HG03457 (cell line): ENCODE measurements at regions not wholly inside any gene's neighbourhood (a gene's known extent, or its start where the extent isn't known, plus 50 kb on each side); places are given as distances from the start of the nearest gene placed in this dataset.
"Not testable (repeated sequence)": the region's sequence is repeated elsewhere in the genome, so short reads cannot be mapped to it uniquely, and the experiment has no call there.

Experiments used
- ATAC-seq: cut with Tn5 transposase; IDR thresholded peaks from one replicate; pipeline ENCODE4 v1.9.1; 2021; ENCODE audit warnings: moderate number of reproducible peaks; ENCODE audit not compliant: unreplicated experiment

DNA sequence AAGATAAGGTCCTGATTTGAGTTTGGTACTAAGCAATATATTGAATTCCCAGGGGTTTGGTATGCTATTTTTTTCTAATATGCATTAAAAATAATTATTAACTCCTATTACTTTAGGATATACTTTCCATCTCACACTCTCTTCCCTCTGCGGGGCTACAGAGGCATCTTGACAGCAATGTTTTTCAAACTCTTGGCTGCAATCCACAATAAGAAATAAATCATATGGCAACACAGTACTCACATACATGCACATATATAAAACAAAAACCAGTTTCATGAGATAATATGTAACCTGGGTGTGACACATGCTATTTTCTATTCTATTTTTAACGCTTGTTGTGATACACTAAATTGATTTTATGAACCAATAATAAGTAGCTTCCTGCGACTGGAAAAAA is 189.5 kb downstream of the UNC5CL start:
- no peak for ATAC-seq

DNA sequence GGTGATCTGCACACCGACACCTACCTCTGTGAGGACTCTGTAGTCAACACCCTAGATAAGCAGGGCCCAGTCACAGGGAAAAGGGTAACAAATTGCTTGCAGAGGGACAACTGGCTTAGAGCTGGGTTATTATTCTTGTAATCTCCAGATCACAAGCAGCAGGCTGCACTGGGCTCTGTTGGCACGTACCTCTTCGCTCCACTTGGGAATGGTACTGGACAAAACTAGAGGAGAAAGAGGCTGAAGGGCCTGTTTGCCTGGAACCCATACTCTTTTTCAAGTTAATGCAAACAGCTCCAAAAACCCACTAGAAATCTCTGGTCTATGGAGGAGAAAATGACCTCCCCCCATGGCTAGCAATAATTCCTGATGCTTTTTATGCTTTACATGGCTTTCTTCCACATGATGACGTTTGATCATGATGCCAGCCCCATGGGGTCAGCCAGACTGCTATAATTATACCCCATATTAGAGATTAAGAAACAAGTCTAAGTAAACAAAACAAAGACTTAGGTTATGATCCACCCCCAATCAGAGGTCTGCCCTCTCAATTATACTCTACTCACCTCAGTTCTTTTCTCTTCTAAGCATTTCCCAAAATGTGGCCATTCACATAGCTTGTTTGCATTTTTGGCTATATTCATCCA is 190.0 kb downstream of the UNC5CL start:
- ATAC-seq, result no peak

DNA sequence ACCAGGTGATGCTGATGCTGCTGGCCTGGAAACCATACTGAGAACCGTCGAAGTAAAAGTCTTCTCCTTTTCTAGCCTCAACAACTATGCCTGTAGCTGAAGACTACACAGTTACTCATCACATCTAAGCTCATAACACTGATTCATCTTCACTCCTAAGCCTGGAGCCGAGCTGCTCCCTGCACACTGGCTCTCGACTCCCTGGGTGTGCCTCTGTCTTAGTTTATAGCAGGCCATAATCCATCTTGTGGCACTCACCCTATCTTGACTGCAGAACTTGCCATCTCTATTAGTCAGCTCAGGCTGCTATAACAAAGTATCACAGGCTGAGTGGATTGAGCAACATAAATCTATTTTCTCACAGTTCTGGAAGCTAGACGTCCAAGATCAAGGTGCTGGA is 191.0 kb downstream of the UNC5CL start:
- no peak for ATAC-seq

DNA sequence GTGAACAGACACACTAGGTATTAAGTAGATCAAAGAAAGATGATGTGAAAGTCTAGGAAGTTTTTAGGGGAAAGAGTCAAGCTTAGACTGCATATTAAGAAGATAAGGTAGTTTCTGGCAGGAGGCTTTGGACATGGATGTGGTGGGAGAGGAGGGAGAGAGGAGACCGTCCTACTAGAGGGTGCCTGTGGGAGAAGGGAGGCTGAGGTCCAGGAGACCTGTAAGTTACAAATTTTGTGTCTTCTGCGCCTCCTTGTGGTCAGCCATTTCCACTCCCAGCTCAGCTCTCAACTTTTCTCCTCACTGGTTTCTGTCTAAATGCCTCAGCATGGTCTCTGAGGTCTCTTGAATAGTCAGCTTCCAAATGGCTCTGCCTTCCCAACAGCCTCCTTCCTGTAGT is 193.5 kb downstream of the UNC5CL start:
- no peak for ATAC-seq

DNA sequence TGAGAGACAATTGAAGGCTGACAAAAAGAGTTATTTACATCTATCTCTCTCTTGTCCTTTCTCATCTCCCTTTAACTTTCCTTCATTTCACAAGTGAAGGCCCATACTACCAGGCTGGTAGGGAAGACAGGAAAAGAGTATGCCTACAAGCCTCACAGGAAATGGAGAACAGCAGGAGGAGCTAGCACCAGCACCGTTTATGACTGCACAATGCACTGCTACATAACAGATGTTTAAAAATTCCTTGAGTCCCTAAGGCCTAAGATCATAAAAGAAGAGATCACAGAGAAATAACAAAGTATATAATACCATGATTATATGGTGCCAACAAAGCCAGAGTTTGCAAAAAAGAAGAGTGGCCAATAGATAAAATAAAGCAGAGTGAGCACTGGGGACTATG is 194.8 kb downstream of the UNC5CL start:
- no peak for ATAC-seq

DNA sequence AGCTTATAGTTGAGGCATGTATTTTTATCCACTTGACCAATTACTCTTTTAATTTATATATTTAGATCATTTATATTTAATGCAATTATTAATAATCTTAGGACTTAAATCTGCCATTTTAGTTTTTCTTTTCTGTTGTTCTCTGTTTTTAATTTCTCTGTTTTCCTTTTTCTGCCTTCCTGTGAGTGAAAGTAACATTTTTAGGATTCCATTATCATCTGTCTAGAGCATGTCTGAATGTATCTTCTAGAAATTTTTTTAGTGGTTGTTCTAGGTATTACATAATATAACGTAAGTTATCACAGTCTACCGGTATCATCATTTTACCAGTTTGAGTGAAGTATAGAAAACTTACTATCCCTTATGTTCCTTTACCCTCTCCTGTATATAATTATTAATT is 197.3 kb downstream of the UNC5CL start:
- no peak for ATAC-seq

DNA sequence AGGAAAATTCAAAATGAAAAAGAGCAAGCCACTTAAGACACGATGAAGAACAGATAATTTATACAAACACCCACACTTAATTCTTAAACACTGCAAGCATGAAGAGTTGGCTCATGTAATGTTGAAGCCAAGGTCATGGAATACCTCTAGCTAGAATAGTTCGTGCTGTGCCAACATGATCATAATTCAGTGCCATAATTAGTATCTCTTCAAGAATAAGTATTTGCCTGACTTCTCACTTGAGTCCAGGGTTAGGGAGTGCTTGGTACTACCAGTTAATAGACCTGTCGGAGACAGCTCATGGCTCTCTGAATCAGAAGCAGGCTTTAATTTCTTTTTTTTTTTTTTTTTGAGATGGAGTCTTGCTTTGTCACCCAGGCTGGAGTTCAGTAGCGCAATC is 206.3 kb downstream of the UNC5CL start:
- no peak for ATAC-seq

DNA sequence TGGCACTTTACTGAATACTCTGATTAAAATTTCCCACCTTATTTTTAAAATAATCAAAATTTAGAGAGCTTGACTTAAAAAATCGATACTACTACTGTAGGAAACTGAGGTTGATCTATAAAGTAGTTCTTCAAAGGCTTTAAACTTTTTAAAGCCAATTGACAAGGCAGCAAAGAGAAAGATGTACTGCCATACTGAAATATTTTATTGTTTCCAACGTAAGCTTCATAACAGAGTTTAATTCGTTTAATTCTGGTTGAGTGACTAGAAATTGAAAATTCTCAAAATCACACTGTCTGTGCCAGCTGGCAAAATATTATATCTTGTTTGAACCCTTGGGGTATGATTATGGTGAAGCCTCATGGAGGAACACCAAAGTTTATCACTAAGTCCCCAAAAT is 207.6 kb downstream of the UNC5CL start:
- no peak for ATAC-seq

DNA sequence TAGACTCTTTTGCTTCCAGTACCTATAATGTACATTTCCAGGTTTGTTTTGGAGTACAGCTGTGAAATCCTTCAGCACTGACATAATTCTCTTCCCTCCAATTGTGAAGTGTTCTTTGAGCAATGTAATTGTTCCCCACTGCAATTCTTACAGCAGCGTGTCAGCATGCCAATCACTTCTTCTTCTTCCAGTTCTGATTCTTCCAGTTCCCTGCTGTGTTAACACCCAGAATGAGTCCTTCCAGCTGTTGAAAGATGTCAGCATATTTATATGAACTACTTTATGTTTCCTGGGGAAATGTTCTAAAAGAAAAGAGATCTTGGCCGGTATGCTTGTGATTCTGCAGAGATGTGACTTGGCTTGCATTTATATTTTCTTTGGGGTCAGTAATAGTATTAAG is 213.9 kb downstream of the UNC5CL start:
- no peak for ATAC-seq

DNA sequence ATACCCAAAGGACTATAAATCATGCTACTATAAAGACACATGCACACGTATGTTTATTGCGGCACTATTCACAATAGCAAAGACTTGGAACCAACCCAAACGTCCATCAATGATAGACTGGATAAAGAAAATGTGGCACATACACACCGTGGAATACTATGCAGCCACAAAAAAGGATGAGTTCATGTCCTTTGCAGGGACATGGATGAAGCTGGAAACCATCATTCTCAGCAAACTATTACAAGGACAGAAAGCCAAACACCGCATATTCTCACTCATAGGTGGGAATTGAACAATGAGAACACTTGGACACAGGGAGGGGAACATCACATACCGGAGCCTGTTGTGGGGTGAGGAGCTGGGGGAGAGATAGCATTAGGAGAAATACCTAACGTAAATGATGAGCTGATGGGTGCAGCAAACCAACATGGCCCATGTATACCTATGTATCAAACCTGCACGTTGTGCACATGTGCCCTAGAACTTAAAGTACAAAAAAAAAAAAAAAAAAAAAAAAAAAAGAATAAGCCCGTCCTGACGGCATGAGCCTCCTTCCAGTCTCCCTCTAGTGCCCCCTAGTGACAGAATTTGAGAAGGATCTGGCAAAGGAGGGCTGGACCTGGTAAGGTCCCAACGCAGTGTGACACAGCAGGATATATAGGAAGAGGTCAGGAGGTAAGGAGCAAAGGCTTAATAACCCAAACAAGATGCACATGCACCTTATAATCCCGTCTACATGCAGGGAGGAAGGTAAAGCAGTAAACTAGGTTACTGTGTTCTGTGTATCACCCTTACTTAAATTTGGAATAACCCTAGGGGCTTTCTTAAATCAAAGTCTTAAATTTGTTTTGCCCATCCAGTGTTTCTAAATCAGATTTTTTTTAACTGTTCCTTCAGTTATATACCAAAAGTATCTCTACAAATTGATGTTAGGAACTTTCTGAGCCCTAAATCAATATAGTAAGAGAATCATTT is 214.8 kb downstream of the UNC5CL start:
- not testable (repeated sequence) for ATAC-seq

DNA sequence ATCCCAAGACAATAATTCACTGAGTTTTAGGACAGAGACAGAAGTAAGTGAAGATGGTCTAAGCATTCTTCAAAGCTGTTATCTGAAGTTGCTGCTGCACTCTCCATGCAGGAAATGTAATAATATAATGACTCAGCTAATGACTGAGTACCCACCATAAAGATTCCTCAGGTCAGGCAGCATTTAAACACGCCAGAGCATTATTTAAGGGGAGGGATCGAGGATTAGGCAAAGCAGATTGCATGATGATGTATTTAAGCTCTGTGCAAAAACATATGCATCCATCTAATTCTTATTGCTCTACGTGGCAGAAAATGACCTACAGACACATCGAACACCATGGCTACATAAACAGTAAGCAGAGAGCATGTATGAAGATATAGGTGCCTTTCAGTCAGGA is 216.4 kb downstream of the UNC5CL start:
- no peak for ATAC-seq

DNA sequence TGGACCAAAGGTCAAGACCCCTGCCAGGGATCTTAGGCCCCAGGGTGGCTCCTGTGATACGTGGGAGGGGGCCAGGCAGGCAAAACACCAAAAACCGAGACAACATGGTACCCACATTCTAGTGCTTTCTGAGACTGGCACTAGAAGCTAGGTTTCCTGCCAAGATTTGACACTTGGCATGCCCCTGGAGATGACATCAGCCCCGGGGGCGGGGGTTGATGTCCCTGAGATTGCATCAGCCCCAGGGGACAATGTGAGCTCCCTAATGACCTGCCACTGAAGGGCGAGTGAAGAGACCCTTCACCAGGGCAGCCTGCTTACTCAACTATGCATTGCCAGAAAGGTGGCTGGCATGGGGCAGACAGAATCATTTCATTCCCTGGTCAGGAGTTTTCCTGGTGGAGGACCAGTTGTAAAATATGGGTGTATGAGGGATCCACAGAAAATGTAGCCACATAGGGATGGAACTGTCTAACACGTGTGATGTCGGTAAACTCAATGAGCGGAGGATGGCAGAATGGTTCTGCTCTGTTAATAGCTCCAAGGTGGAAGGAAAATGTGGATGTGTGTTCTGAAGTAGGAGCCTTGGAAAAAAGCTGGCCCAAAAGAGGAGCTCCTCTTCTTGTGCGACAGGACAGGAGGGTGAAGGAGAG is 219.7 kb downstream of the UNC5CL start:
- no peak for ATAC-seq

DNA sequence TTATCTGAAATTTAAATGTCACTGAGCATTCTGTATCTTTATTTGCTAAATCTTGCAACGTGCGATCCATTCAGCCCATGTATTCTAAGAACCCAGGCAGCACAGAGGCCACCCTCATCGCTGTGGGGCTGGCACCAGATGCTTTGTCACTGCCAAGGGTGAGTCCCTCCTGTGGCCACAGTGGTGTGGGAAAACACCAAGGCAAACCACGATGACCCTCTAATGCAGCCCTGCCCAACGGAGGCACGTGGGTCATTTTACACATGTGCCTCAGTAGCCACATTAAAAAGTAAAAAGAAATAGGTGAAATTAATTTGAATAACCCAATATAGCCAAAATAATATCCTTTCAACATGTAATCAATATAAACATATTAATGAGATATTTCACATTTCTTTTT is 221.7 kb downstream of the UNC5CL start:
- no peak for ATAC-seq

DNA sequence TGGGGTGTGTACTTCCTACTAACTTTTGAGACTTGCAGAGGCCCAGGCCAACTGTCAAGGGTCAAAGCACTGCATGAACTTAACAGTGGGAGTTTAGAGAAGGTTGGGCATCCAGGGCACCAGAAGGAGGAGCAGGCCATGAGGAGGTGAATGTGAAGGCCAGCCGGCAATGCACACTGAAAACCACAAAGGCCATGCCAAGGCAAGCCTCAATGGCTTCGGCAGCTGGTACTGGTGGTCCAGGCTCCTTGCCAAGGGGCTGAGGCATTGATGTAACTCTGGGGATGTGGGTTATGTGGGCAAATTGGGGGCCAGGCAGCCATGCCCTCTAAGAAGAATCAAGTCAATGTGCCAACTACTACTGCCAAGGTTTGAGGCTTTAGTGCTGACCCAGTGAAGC is 222.4 kb downstream of the UNC5CL start:
- no peak for ATAC-seq

DNA sequence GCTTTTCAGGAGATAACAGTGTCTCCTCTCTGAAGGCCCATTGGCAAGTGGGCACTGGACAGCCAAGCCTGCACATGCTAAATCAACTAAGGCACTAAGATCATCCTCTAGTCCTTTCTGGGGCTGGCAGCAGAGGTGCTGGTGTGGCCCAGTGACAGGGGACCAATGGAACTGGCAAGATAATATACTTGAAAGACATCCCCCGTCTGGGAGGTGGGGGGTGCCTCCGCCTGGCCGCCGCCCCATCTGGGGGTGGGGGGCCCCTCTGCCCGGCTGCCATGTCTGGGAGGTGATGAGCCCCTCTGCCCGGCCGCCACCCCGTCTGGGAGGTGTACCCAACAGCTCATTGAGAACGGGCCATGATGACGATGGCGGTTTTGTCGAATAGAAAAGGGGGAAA is 223.3 kb downstream of the UNC5CL start:
- ATAC-seq, result no peak

DNA sequence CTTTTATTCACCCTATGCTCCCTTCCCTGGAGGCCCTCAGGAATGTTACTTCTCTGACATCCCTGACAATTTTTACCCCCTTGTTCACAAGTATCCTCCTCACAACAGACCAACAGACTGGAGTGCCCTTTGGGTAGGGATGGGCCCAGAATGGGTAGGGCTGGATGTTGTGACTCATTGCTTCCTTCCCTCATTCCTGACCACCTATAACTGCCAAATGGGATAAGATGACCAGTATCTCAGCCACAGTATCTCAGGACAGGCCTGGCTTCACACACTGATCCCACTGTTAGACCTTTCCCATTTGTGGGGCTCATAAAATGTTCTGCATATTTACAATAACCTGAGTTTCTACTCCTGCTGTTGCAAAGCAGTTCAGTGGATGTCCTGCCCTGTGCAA is 223.0 kb upstream of the LRFN2 start:
- ATAC-seq, result no peak

DNA sequence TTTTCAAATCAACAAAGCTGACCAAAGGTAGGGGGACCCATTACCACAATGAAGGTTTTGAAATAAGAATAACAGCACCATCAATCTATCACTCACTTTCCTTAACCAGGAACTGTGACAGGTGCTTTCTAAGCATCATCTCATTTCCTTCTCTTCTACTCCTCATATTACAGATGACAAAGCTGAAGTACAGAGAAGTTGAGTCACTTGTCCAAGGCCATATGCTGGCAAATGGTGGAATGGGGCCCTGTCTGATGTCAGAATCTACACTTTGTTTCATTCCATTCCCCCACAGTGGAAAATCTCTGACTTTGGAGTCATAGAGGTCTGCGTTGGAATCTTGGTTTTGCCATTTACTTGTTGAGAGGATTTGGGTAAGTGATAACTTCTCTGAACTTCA is 222.5 kb upstream of the LRFN2 start:
- no peak for ATAC-seq

DNA sequence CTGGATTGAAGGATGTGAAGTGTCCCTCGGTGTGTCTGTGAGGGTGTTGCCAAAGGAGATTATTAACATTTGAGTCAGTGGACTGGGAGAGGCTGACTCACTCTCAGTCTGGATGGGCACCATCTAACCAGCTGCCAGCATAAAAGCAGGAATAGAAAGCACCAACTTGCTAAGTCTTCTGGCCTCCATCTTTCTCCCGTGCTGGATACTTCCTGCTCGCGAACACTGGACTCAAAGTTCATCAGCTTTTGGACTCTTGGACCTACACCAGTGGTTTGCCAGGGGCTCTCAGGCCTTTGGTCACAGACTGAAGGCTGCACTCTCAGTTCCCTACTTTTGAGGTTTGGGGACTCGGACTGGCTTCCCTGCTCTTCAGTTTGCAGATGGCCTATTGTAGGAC is 220.3 kb upstream of the LRFN2 start:
- ATAC-seq, result no peak

DNA sequence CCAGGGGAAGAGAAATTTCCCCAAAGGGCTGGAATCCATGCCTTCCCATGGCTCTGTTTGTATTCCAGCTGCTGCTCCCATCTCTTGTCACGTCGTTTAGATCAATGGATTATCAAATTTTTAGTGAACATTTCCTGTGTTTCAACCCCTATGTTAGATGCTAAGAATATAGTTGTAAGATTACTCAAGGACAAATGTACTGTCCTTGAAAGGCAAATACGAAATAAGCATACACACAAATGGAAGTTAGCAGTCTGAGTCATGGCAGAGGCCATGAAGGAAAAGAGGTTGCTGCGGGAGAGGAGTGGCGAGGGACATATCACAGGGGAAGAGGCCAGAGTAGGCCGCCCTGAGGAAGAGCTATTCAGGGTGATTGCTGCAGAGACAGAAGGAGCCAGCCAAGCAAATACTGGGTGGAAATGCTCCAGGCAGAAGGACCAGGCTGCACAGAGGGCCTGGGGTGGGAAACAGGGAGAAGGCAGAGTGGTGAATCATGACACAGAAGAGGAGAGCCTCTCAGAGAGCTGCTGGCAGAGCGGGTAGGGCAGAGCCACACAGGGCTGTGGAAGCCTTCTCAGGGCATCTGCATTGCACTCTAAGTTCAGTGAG is 219.2 kb upstream of the LRFN2 start:
- ATAC-seq, result no peak

DNA sequence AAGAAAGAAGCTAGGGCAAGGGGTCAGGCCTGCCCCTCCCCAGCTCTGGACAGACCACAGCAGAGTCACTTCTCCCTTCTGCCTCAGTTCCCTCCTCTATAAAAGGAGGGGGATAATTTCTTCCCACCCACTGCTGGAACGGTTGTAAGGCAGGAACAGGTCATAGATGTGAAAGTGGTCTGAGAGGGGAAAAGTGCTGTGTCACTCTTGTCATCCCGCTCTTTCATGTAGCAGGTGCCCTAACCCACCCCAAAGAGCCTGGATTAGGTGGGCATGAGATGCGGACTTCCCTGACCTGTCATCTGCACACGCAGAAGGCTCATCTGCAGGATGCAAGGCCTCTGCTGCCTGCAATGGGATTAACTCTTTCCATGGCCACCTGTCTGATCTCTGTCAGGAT is 218.2 kb upstream of the LRFN2 start:
- no peak for ATAC-seq

DNA sequence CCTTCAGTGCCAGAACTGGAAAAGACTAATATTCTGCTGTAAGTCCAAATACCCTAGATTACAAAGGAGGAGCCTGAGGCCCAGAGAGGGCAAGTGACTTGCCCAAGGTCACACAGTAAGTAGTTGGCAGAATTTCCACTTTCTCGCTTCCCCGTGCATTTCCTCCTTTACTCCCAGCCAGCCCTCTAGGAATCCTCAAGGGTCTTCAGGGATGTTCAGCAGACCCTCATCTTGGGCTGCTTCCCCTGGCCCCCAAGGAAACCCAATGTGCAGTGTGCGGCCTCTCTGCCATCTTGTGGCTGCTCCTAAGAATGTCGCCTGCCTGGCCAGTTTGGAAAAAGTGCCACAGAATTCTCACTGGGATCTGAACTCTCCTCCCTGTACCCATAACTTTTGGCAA is 217.7 kb upstream of the LRFN2 start:
- no peak for ATAC-seq
